ENCODE measurements at regions not wholly inside any gene's neighbourhood (a gene's known extent, or its start where the extent isn't known, plus 50 kb on each side); places are given as distances from the start of the nearest gene placed in this dataset.

DNA sequence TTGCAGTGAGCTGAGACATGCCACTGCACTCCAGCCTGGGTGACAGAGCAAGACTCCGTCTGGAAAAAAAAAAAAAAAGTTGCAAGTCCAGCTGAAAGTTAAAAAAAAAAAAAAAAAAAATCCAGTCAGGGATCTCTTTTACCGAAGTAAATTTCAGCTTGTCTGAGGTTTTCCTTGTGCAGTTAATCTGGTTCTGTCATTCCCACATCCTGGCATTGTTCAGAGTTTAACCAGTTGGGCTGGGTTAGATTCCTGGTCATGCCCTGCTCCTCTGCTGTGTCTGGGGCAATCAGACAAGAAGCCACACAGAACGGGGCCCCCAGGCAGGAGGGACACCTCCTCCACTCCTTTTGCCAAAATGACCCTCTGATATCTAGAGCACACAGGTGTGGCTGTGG, 84.1 kb upstream of the KLHL25 start:
- POLR2A ChIA-PET = no interaction called here

DNA sequence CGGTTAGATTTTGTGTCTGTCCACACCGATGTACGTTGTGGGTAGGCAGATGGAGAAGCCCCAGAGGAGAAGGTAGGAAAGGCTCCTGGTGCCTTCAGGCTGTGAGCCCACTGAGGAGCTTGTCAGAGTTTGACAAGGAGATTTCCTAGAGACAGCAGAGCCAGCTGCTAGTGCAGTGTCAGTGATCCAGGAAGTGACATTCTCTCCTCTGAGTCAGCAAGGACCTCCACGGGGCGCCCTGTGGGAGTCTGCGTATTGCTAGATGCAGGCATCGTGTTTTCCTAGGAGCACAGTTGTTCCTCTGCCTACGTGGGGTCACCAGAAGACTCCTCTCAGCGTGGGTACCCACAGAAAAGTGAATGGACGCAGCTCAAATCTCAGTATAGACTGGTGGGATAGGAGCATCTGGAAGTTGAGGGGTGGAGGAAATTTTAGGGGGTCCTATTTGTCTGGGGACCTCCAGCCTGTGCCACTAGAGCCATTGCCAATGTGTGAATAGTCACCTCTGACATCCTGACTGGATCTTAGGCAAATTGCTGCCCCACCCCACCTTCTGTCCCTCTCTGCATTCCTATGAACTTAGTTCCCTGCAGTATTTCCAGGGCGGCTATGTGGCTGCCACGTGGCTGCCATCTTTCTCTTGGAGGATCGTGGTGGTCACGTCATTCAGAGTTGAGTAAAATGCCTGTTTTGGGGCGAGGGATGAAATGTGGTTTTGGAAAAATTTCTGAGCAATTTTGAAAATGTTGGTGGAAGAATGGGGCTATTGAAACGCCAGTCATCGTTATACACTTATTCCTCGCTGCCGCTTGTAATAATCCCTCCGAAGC, 84.8 kb upstream of the KLHL25 start:
- Mint-ChIP-seq H3K27me3 (peaks cover 10% of the 10 kb centered on the region), H3K4me1 (no peaks in the 10 kb centered on the region), H3K4me3 (no peak overlapping the region), H3K9me3 (no peaks in the 10 kb centered on the region), H3K27ac (no peak overlapping the region), H3K36me3 (ENCODE audit: low read depth) (no peaks in the 10 kb centered on the region)
- ChIA-PET POLR2A (no interaction called here), CTCF (no interaction called here)
- ATAC-seq (ENCODE audit: low read depth) (no peak), DNase-seq (no peak)
- intact Hi-C loops (cut with micrococcal nuclease) = no loop called here
- TF ChIP-seq, protein P1, sequence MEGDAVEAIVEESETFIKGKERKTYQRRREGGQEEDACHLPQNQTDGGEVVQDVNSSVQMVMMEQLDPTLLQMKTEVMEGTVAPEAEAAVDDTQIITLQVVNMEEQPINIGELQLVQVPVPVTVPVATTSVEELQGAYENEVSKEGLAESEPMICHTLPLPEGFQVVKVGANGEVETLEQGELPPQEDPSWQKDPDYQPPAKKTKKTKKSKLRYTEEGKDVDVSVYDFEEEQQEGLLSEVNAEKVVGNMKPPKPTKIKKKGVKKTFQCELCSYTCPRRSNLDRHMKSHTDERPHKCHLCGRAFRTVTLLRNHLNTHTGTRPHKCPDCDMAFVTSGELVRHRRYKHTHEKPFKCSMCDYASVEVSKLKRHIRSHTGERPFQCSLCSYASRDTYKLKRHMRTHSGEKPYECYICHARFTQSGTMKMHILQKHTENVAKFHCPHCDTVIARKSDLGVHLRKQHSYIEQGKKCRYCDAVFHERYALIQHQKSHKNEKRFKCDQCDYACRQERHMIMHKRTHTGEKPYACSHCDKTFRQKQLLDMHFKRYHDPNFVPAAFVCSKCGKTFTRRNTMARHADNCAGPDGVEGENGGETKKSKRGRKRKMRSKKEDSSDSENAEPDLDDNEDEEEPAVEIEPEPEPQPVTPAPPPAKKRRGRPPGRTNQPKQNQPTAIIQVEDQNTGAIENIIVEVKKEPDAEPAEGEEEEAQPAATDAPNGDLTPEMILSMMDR (IDR thresholded peaks at IDR 0.05) = no peak

More for the DNA sequence above, 84.1 kb upstream of the KLHL25 start:
- Mint-ChIP-seq H3K27ac (no peak overlapping the region), H3K4me3 (no peak overlapping the region), H3K4me1 (no peaks in the 10 kb centered on the region), H3K9me3 (no peaks in the 10 kb centered on the region), H3K27me3 (peaks cover 11% of the 10 kb centered on the region), H3K36me3 (ENCODE audit: low read depth) (no peaks in the 10 kb centered on the region)
- intact Hi-C loops (cut with micrococcal nuclease) = no loop called here
- DNase-seq (no peak), ATAC-seq (ENCODE audit: low read depth) (no peak)
- CTCF ChIA-PET = no interaction called here
- TF ChIP-seq, protein P1 (IDR thresholded peaks at IDR 0.05) = no peak

DNA sequence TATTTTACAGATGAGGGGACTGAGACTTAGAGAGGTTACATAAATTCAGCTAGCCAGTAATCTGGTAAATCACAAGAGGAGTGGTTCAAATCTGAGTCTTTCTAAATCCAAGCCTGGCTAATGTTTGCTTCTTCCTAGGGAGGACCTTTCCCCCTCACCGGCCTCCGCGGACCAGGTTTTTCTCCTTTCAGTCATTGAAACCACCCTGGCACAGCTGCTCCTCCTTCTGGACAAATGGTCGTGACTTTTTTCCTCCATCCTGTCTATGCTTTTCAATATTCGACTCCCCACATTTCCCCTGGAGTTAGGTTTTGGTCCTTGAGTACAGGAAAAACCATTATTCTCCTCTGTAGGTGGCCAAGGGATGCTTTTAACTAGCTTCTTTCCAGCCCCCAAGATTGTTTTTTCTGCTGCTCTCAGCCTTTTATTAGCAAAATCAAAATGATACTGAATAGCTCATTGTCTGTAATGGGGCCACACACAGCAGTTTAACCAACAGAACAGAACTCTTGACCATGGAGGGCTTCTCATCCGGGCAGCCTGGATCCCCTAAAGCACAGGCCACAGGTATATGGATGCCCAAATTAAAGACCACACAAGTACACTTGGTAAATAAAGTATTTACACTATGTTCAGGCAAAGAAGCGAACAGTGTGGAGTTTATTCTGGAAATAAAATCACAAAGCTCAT, 85.9 kb upstream of the KLHL25 start:
- Mint-ChIP-seq H3K4me1 (no peaks in the 10 kb centered on the region), H3K27ac (no peak overlapping the region), H3K36me3 (ENCODE audit: low read depth) (no peaks in the 10 kb centered on the region), H3K4me3 (no peak overlapping the region), H3K9me3 (no peaks in the 10 kb centered on the region), H3K27me3 (peaks cover 12% of the 10 kb centered on the region)
- DNase-seq (no peak), ATAC-seq (ENCODE audit: low read depth) (no peak)
- CTCF ChIA-PET = no interaction called here
- POLR2A ChIA-PET = no interaction called here
- TF ChIP-seq, protein P1 (IDR thresholded peaks at IDR 0.05) = no peak
- intact Hi-C loops (cut with micrococcal nuclease) = no loop called here

DNA sequence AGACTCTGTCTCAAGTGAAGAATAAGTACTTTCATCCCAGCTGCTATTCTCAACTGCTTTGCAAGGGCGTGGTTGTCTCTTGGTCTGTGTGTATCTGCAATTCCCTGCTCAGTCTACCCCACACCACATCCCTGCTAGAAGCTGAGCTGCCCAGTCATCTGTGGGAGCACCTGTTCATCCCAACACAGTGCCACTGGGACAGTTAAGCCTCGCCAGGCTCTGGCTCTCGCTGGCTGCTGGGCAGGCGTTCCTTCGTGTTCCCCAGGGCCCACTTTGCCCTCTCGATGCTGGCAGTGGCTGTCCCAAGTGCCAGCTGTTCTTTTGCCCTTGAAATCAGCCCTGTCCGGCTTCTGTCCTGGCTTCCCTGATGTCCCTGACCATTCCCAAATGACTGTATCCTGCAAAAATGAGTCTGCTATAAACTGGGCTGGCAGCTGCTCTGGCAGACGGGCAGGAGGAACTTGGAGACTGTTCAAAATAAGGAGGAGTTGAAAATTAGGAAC, 91.6 kb upstream of the KLHL25 start:
- Mint-ChIP-seq H3K27me3 (peaks cover 5% of the 10 kb centered on the region), H3K36me3 (ENCODE audit: low read depth) (no peaks in the 10 kb centered on the region), H3K27ac (no peak overlapping the region), H3K9me3 (no peaks in the 10 kb centered on the region), H3K4me3 (no peak overlapping the region), H3K4me1 (no peaks in the 10 kb centered on the region)
- no peak for DNase-seq
- TF ChIP-seq, protein P1 (IDR thresholded peaks at IDR 0.05) = no peak
- ChIA-PET POLR2A (no interaction called here), CTCF (no interaction called here)
- intact Hi-C loops (cut with micrococcal nuclease) = no loop called here
- no peak for ATAC-seq (ENCODE audit: low read depth)

DNA sequence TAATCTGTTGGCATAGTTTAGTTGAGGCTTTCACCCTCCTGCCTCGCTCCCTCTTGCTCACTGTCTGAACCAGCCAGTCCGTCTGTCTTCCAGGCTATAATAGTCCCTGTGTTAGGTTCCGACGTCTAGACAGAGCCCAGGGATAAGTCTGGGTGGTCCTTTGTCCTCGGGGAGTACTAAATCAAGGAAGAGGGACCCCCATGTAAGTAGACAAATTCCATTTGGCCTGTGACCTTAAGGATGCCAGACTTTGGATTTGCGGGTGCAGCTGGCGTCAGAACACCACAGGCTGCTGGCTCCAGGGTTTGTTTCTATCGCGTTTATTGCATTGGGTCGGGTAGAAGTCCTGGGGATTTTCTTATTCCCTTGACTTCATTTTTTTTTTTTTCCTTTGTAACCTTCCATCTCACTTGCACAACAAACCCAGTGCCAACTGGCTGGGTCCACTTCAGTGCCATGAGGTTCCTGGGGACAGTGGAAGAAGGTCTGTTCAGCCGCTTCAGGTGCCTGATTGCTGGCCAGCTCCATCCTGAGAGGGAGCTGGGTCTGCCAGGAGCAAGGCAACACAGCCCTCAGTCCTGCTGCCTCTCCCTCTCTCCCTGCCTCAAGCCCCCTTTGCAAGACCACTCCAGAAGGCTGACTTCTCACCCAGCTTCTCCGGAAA, 95.4 kb upstream of the KLHL25 start:
- no peak overlapping the region for H3K27ac Mint-ChIP-seq
- intact Hi-C loops (cut with micrococcal nuclease) = no loop called here
- no peak overlapping the region for H3K4me3 Mint-ChIP-seq
- no peaks in the 10 kb centered on the region for H3K36me3 Mint-ChIP-seq (ENCODE audit: low read depth)
- no peaks in the 10 kb centered on the region for H3K4me1 Mint-ChIP-seq
- no peak for DNase-seq
- TF ChIP-seq, protein P1 (IDR thresholded peaks at IDR 0.05) = no peak
- peaks cover 13% of the 10 kb centered on the region for H3K27me3 Mint-ChIP-seq
- ChIA-PET CTCF (no interaction called here), POLR2A (no interaction called here)
- no peaks in the 10 kb centered on the region for H3K9me3 Mint-ChIP-seq
- no peak for ATAC-seq (ENCODE audit: low read depth)

Measured in activated B cell treated with CpG ODN at 0.5 μM for 24 hours (primary cell).